Ishikawa (cell line): ENCODE measurements at regions not wholly inside any gene's neighbourhood (a gene's known extent, or its start where the extent isn't known, plus 50 kb on each side); places are given as distances from the start of the nearest gene placed in this dataset.

Experiments used
- CEBPB ChIP-seq: IDR thresholded peaks from 2 replicates; pipeline ENCODE4 v1.6.1; 2012
- CREB1 ChIP-seq: IDR thresholded peaks from 2 replicates; pipeline ENCODE4 v1.6.1; 2012; ENCODE audit warnings: low read depth
- EGR1 ChIP-seq: IDR thresholded peaks from 2 replicates; pipeline ENCODE4 v1.6.1; 2012
- EP300 ChIP-seq: IDR thresholded peaks from 2 replicates; pipeline ENCODE4 v1.6.1; 2012; ENCODE audit warnings: borderline replicate concordance
- FOXM1 ChIP-seq: IDR thresholded peaks from 2 replicates; pipeline ENCODE4 v1.6.1; 2012; ENCODE audit warnings: low read depth, borderline replicate concordance
- MAX ChIP-seq: IDR thresholded peaks from 2 replicates; pipeline ENCODE4 v1.6.1; 2012
- NFIC ChIP-seq: IDR thresholded peaks from 2 replicates; pipeline ENCODE4 v1.6.1; 2012
- RAD21 ChIP-seq: IDR thresholded peaks from 2 replicates; pipeline ENCODE4 v1.6.1; 2012; ENCODE audit warnings: low read depth
- TAF1 ChIP-seq: IDR thresholded peaks from 2 replicates; pipeline ENCODE4 v1.6.1; 2012; ENCODE audit warnings: low read depth, mild to moderate bottlenecking
- TCF12 ChIP-seq: IDR thresholded peaks from 2 replicates; pipeline ENCODE4 v1.6.1; 2012; ENCODE audit warnings: low read depth
- TEAD4 ChIP-seq: IDR thresholded peaks from 2 replicates; pipeline ENCODE4 v1.6.1; 2012
- YY1 ChIP-seq: IDR thresholded peaks from 2 replicates; pipeline ENCODE4 v1.6.1; 2012; ENCODE audit warnings: low read depth
- ZBTB7A ChIP-seq: IDR thresholded peaks from 2 replicates; pipeline ENCODE4 v1.6.1; 2012; ENCODE audit warnings: low read depth
- TF ChIP-seq, protein P1 (sequence below): IDR thresholded peaks from 2 replicates; pipeline ENCODE4 v1.6.1; 2012; ENCODE audit warnings: low read depth, mild to moderate bottlenecking
- TF ChIP-seq, protein P2 (sequence below): IDR thresholded peaks from 2 replicates; pipeline ENCODE4 v1.6.1; 2012

- TF ChIP-seq, protein P1, sequence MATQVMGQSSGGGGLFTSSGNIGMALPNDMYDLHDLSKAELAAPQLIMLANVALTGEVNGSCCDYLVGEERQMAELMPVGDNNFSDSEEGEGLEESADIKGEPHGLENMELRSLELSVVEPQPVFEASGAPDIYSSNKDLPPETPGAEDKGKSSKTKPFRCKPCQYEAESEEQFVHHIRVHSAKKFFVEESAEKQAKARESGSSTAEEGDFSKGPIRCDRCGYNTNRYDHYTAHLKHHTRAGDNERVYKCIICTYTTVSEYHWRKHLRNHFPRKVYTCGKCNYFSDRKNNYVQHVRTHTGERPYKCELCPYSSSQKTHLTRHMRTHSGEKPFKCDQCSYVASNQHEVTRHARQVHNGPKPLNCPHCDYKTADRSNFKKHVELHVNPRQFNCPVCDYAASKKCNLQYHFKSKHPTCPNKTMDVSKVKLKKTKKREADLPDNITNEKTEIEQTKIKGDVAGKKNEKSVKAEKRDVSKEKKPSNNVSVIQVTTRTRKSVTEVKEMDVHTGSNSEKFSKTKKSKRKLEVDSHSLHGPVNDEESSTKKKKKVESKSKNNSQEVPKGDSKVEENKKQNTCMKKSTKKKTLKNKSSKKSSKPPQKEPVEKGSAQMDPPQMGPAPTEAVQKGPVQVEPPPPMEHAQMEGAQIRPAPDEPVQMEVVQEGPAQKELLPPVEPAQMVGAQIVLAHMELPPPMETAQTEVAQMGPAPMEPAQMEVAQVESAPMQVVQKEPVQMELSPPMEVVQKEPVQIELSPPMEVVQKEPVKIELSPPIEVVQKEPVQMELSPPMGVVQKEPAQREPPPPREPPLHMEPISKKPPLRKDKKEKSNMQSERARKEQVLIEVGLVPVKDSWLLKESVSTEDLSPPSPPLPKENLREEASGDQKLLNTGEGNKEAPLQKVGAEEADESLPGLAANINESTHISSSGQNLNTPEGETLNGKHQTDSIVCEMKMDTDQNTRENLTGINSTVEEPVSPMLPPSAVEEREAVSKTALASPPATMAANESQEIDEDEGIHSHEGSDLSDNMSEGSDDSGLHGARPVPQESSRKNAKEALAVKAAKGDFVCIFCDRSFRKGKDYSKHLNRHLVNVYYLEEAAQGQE = no peak
- TF ChIP-seq ZBTB7A (no peak), YY1 (no peak), MAX (no peak), TCF12 (no peak), EP300 (no peak)
- TF ChIP-seq, protein P2, sequence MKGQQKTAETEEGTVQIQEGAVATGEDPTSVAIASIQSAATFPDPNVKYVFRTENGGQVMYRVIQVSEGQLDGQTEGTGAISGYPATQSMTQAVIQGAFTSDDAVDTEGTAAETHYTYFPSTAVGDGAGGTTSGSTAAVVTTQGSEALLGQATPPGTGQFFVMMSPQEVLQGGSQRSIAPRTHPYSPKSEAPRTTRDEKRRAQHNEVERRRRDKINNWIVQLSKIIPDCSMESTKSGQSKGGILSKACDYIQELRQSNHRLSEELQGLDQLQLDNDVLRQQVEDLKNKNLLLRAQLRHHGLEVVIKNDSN = no peak
These were observed 626.6 kb downstream of the KCNT2 start for GRCh38 chr1:195981448-195982139.

GRCh38 chr1:195979646-195980045, 628.6 kb downstream of the KCNT2 start:
- TF ChIP-seq EGR1 (no peak), FOXM1 (no peak), RAD21 (no peak), TEAD4 (no peak)

DNA sequence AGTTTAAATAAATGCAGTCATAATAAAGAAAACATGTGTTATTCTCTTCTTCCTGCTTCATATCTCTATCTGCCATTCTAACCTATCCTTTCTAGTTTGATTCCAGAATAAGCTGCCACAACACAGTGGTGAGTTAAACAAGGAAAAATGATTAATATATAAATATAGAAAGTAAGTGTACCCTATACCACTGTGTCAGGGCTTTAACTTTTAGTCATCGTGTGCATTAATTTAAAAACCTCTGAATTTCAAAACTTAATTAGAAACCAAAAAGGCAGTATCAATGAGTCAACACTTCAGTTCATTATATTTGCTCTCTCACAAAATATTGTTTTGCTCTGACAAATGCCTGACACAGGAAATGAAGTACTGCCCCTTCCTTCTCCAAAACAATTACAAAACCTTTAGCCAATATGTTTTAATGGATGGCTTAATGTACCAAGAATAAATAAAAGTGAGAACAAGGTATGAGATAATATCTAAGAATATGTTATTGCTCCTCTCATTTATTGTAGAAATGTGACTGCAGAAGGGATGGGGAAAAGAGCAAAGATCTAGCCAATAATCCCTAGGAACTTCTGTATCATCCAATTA, 634.8 kb downstream of the KCNT2 start:
- no peak for TF ChIP-seq TAF1
- TF ChIP-seq NFIC = no peak

DNA sequence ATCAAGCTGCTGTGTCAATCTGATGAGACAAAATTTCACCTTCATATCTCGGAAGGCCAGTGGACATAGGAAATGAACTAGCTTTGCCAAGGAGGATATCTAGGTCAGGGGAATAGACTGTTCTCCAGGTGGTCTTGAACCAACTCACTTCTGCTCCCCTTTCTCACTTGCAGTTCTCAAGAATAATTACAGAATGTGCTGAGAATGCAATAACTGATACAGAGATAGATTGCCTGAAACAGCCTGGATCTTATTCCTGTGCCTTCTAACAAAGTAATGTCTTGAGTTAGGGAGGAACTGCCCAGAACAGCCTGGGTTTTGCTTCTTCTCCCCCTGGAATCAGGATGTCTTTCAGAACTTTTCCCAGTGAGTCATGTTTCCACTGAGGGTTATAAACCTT, 636.7 kb downstream of the KCNT2 start:
- TF ChIP-seq NFIC = no peak
- TF ChIP-seq CREB1 = no peak
- TF ChIP-seq, protein P1 = no peak
- no peak for TF ChIP-seq TAF1
- TF ChIP-seq ZBTB7A = no peak
- TF ChIP-seq FOXM1 = no peak
- no peak for TF ChIP-seq EGR1
- no peak for TF ChIP-seq CEBPB
- no peak for TF ChIP-seq MAX

- TF ChIP-seq EP300 = no peak
These were observed 638.0 kb downstream of the KCNT2 start for GRCh38 chr1:195970209-195970608.

GRCh38 chr1:195965475-195965874, 642.8 kb downstream of the KCNT2 start:
- no peak for TF ChIP-seq RAD21
- no peak for TF ChIP-seq NFIC
- TF ChIP-seq EGR1 = no peak
- TF ChIP-seq, protein P1 = no peak
- no peak for TF ChIP-seq EP300
- no peak for TF ChIP-seq ZBTB7A
- TF ChIP-seq MAX = no peak
- no peak for TF ChIP-seq FOXM1
- no peak for TF ChIP-seq TAF1
- no peak for TF ChIP-seq TEAD4
- no peak for TF ChIP-seq CEBPB
- no peak for TF ChIP-seq YY1
- TF ChIP-seq CREB1 = no peak
- no peak for TF ChIP-seq TCF12
- TF ChIP-seq, protein P2 = no peak
